NT2/D1 (cell line): ENCODE measurements at regions not wholly inside any gene's neighbourhood (a gene's known extent, or its start where the extent isn't known, plus 50 kb on each side); places are given as distances from the start of the nearest gene placed in this dataset.

ENCODE experiments used
- YY1 ChIP-seq: IDR thresholded peaks from 2 replicates; pipeline ENCODE4 v1.6.1; 2011; ENCODE audit not compliant: insufficient read length, insufficient read depth
- ZNF274 ChIP-seq: IDR thresholded peaks from 2 replicates; pipeline ENCODE4 v1.6.1; 2011; ENCODE audit warnings: mild to moderate bottlenecking, low read depth, low read length

- no peak for TF ChIP-seq YY1
- no peak for TF ChIP-seq ZNF274
Observed at GRCh38 chr7:1296356-1296981, 63.8 kb downstream of the UNCX start.
